Natural killer cell (primary cell): ENCODE measurements at regions not wholly inside any gene's neighbourhood (a gene's known extent, or its start where the extent isn't known, plus 50 kb on each side); places are given as distances from the start of the nearest gene placed in this dataset.

ENCODE experiments used
- ATAC-seq, 3 donors: fragments of 150-1000 bp in 2 of 3; fragments of 200-7000 bp in 1 of 3; cut with Tn5 transposase; 1 replicate in 1 of 3; 2 replicates in 2 of 3; pipeline ENCODE4 v1.10.0; 2021; ENCODE audit warnings: mild to moderate bottlenecking in 2 of 3, moderate library complexity in 2 of 3
- DNase-seq, 2 donors: peaks; one replicate each; pipeline versions ENCODE4 v3.0.0 to v3.0.0-alpha.2; 2013 to 2021; ENCODE audit warnings: mixed read lengths in 1 of 2
- H3K27ac ChIP-seq: one replicate; pipeline ENCODE4 v1.5.1; 2013; ENCODE audit warnings: mild to moderate bottlenecking, low read length
- H3K27me3 ChIP-seq: one replicate; pipeline ENCODE4 v1.6.1; 2013; ENCODE audit warnings: low read length; ENCODE audit not compliant: control insufficient read depth, insufficient read depth
- H3K36me3 ChIP-seq: one replicate; pipeline ENCODE4 v1.6.1; 2013; ENCODE audit warnings: low read length; ENCODE audit not compliant: control insufficient read depth, insufficient read depth
- H3K4me1 ChIP-seq: one replicate; pipeline ENCODE4 v1.6.1; 2013; ENCODE audit warnings: low read length; ENCODE audit not compliant: control insufficient read depth, insufficient read depth
- H3K4me3 ChIP-seq: one replicate; pipeline ENCODE4 v1.5.1; 2013; ENCODE audit warnings: low read length
- H3K9me3 ChIP-seq: one replicate; pipeline ENCODE4 v1.6.1; 2013; ENCODE audit warnings: low read length; ENCODE audit not compliant: control insufficient read depth, insufficient read depth
- H3K27ac Mint-ChIP-seq, 2 donors: one replicate each; pipeline ENCODE4 v1.8.0; 2022; ENCODE audit warnings: mild to moderate bottlenecking in 2 of 2, mixed read lengths in 2 of 2, moderate library complexity in 1 of 2
- H3K27me3 Mint-ChIP-seq, 2 donors: one replicate each; pipeline ENCODE4 v1.8.0; 2022; ENCODE audit warnings: low read depth in 2 of 2, mixed read lengths in 2 of 2
- H3K36me3 Mint-ChIP-seq: one replicate; pipeline ENCODE4 v1.8.0; 2022; ENCODE audit warnings: mixed read lengths
- H3K4me1 Mint-ChIP-seq, 2 donors: one replicate each; pipeline ENCODE4 v1.8.0; 2022; ENCODE audit warnings: mixed read lengths in 2 of 2
- H3K4me3 Mint-ChIP-seq: one replicate; pipeline ENCODE4 v1.8.0; 2022; ENCODE audit warnings: mild to moderate bottlenecking, moderate library complexity, mixed read lengths
- H3K9me3 Mint-ChIP-seq, 2 donors: one replicate each; pipeline ENCODE4 v1.8.0; 2022; ENCODE audit warnings: mixed read lengths in 2 of 2
- WGBS: methylation state at CpG from one replicate; pipeline ENCODE4 v1.1.7; 2013; ENCODE audit warnings: missing lambda C conversion rate; ENCODE audit not compliant: insufficient coverage; 5-methylcytosine and 5-hydroxymethylcytosine counted together
- intact Hi-C: fragments of 100-400 bp; cut with micrococcal nuclease; formaldehyde crosslinking; loops from one replicate; pipeline ENCODE4 v1.14.2; 2022
- TF ChIP-seq, protein P1 (sequence below): fragments of 200-600 bp; IDR thresholded peaks from one replicate; pipeline ENCODE4 v1.8.0; 2022; ENCODE audit warnings: antibody characterized with exemption

DNA sequence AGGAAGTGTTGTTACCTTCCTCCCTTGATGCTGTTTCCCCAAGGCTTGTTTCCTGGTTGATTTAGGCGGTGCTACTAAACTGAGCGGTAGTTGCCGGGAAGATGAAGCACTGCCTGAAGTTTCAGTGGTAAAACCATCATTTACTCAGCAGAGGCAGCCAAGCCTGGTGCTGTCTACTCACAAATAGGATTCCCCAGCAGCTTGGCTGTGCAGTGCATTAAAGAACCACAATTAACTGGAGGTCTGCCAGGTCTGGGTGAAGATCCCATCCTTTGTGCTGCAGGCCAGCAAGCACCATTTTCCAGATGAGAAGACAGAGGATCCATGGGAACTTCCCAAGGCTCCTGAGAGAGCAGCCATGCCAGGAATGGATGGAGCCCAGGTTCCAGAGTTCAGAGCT lies 231.9 kb upstream of the E2F8 start:
- Mint-ChIP-seq H3K27ac (no peak overlapping the region), H3K9me3 (no peaks in the 10 kb centered on the region), H3K4me1 (no peaks in the 10 kb centered on the region), H3K36me3 (no peaks in the 10 kb centered on the region), H3K4me3 (no peak overlapping the region), H3K27me3 (peaks cover 13 to 16% of the 10 kb centered on the region in 2 donors)
- DNase-seq (no peak), ATAC-seq (no peak)
- H3K36me3 ChIP-seq, result no peaks in the 10 kb centered on the region
- no peaks in the 10 kb centered on the region for H3K4me1 ChIP-seq
- H3K27me3 ChIP-seq, result no peaks in the 10 kb centered on the region
- H3K9me3 ChIP-seq, result no peaks in the 10 kb centered on the region
- intact Hi-C loops, result no loop called here
- no peak overlapping the region for H3K27ac ChIP-seq
- TF ChIP-seq, protein P1, sequence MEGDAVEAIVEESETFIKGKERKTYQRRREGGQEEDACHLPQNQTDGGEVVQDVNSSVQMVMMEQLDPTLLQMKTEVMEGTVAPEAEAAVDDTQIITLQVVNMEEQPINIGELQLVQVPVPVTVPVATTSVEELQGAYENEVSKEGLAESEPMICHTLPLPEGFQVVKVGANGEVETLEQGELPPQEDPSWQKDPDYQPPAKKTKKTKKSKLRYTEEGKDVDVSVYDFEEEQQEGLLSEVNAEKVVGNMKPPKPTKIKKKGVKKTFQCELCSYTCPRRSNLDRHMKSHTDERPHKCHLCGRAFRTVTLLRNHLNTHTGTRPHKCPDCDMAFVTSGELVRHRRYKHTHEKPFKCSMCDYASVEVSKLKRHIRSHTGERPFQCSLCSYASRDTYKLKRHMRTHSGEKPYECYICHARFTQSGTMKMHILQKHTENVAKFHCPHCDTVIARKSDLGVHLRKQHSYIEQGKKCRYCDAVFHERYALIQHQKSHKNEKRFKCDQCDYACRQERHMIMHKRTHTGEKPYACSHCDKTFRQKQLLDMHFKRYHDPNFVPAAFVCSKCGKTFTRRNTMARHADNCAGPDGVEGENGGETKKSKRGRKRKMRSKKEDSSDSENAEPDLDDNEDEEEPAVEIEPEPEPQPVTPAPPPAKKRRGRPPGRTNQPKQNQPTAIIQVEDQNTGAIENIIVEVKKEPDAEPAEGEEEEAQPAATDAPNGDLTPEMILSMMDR, result no peak
- 62% methylated on average over 3 of the region's 3 CpGs for WGBS
- H3K4me3 ChIP-seq, result no peak overlapping the region

DNA sequence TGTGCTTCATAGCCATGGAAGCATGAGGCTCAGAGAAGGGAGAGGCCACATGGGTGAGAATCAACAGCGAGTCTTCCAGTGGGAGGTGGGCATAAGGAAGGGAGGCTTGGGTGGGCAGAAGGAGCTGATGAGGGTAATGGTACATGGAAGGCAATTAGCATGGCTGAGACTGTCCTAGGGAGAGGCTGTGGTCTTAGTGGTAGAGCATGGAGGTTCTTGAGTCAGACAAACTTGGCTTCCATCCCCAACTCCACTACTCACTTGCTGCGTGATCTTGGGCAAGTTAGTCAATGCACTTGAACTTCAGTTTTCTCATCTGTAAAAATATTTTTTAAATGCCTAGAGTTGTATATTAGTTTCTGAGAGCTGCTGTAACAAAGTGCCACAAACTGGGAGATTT lies 227.2 kb upstream of the E2F8 start:
- H3K4me3 ChIP-seq, result no peak overlapping the region
- intact Hi-C loops, result no loop called here
- H3K27me3 ChIP-seq, result no peaks in the 10 kb centered on the region
- Mint-ChIP-seq H3K4me1 (no peaks in the 10 kb centered on the region), H3K4me3 (no peak overlapping the region), H3K36me3 (no peaks in the 10 kb centered on the region), H3K9me3 (no peaks in the 10 kb centered on the region), H3K27me3 (peaks cover 19 to 23% of the 10 kb centered on the region in 2 donors), H3K27ac (no peak overlapping the region)
- no peak overlapping the region for H3K27ac ChIP-seq
- DNase-seq, result no peak
- TF ChIP-seq, protein P1, result no peak
- no peaks in the 10 kb centered on the region for H3K36me3 ChIP-seq
- H3K9me3 ChIP-seq, result no peaks in the 10 kb centered on the region
- WGBS, result 82% methylated on average over 1 of the region's 2 CpGs
- no peaks in the 10 kb centered on the region for H3K4me1 ChIP-seq
- no peak for ATAC-seq

DNA sequence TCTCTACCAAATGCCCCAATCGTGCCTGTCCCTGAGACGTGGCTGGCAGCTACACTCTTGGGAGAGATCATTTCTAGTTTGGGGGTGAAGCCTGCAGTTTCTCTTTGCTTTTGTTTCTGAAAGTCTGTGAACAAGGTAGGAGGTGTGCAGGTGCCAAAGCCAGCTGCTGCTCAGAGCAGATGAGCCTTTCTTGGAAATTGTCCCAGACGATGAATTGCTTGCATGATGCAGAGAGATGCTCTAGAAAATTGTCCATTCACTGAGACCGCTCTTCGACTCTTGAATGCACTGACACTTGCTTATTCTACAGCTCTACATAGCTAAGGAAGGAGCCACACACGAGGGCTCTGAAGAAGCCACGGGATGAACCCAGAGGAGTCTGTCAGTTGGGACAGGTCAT lies 225.6 kb upstream of the E2F8 start:
- H3K9me3 ChIP-seq, result no peaks in the 10 kb centered on the region
- H3K27me3 ChIP-seq, result no peaks in the 10 kb centered on the region
- intact Hi-C loops, result no loop called here
- no peaks in the 10 kb centered on the region for H3K36me3 ChIP-seq
- H3K4me1 ChIP-seq, result no peaks in the 10 kb centered on the region
- TF ChIP-seq, protein P1, result no peak
- Mint-ChIP-seq H3K27ac (no peak overlapping the region), H3K9me3 (no peaks in the 10 kb centered on the region), H3K36me3 (no peaks in the 10 kb centered on the region), H3K27me3 (peaks cover 14 to 23% of the 10 kb centered on the region in 2 donors), H3K4me1 (no peaks in the 10 kb centered on the region), H3K4me3 (no peak overlapping the region)
- ATAC-seq, result no peak
- no peak for DNase-seq
- no peak overlapping the region for H3K4me3 ChIP-seq
- H3K27ac ChIP-seq, result no peak overlapping the region
- 78% methylated on average over 6 of the region's 7 CpGs for WGBS

DNA sequence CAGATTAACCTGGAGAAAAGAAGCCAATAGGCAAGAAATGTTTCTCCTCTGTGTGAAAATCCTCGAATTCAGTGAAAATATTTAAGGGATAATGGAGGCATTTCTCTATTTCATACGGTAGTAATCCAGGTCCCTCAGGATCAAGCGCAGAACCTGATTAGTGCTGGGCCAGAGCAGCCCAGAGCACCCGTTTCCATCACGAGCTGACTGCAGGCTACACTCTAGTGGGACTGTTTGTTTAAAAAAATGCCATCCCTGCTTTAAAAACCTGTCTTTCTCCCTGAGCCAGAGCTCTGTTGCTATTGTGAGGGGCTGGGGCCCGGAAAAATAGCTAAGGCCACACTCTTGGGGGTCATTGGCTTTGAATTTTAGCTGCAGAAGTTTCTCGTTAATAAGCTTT lies 223.2 kb upstream of the E2F8 start:
- 79% methylated on average over 7 of the region's 7 CpGs for WGBS
- Histone ChIP-seq H3K4me3 (no peak overlapping the region), H3K27me3 (no peaks in the 10 kb centered on the region), H3K9me3 (no peaks in the 10 kb centered on the region), H3K27ac (no peak overlapping the region), H3K36me3 (no peaks in the 10 kb centered on the region), H3K4me1 (no peaks in the 10 kb centered on the region)
- intact Hi-C loops, result no loop called here
- Mint-ChIP-seq H3K36me3 (no peaks in the 10 kb centered on the region), H3K27me3 (peaks cover 13 to 15% of the 10 kb centered on the region in 2 donors), H3K4me1 (no peaks in the 10 kb centered on the region), H3K27ac (no peak overlapping the region), H3K4me3 (no peak overlapping the region), H3K9me3 (no peaks in the 10 kb centered on the region)
- TF ChIP-seq, protein P1, result no peak
- DNase-seq (no peak), ATAC-seq (no peak)
